ENCODE measurements at regions not wholly inside any gene's neighbourhood (a gene's known extent, or its start where the extent isn't known, plus 50 kb on each side); places are given as distances from the start of the nearest gene placed in this dataset.
A peak's percentile ranks its signal among the peaks of the same experiment; 100 is the strongest.
"Not testable (repeated sequence)": the region's sequence is repeated elsewhere in the genome, so short reads cannot be mapped to it uniquely, and the experiment has no call there.

- DNase-seq: no peak
Measured at GRCh38 chr4:116272336-116272735, 813.0 kb downstream of the TRAM1L1 start.

GRCh38 chr4:116260931-116261330, 824.4 kb downstream of the TRAM1L1 start:
- not testable (repeated sequence) for DNase-seq

- no peak for DNase-seq
Measured at GRCh38 chr4:116244771-116245170, 840.6 kb downstream of the TRAM1L1 start.

- no peak for DNase-seq
Measured at GRCh38 chr4:116243431-116243830, 841.9 kb downstream of the TRAM1L1 start.

GRCh38 chr4:116233971-116234370, 851.4 kb downstream of the TRAM1L1 start:
- no peak for DNase-seq

GRCh38 chr4:116231999-116232398, 853.4 kb downstream of the TRAM1L1 start:
- not testable (repeated sequence) for DNase-seq

- no peak for DNase-seq
Measured at GRCh38 chr4:116229420-116229819, 856.0 kb downstream of the TRAM1L1 start.

- DNase-seq: no peak
Measured at GRCh38 chr4:116223040-116223732, 862.2 kb downstream of the TRAM1L1 start.

- DNase-seq: no peak
Measured at GRCh38 chr4:116217781-116218180, 867.6 kb downstream of the TRAM1L1 start.

- no peak for DNase-seq
Measured at GRCh38 chr4:116215622-116216021, 869.8 kb downstream of the TRAM1L1 start.

- DNase-seq: no peak
Measured at GRCh38 chr4:116202524-116202923, 882.9 kb downstream of the TRAM1L1 start.

GRCh38 chr4:116197317-116197809, 888.0 kb downstream of the TRAM1L1 start:
- no peak for DNase-seq

GRCh38 chr4:116183241-116183640, 902.1 kb downstream of the TRAM1L1 start:
- DNase-seq: no peak

- peak; percentile 52 for DNase-seq
Measured at GRCh38 chr4:116180157-116180601, 905.2 kb downstream of the TRAM1L1 start.

GRCh38 chr4:116151371-116151770, 934.0 kb downstream of the TRAM1L1 start:
- not testable (repeated sequence) for DNase-seq

GRCh38 chr4:116150152-116150551, 935.2 kb downstream of the TRAM1L1 start:
- DNase-seq: no peak

- DNase-seq: no peak
Measured at GRCh38 chr4:116143198-116143597, 942.2 kb downstream of the TRAM1L1 start.

GRCh38 chr4:116132946-116133345, 952.4 kb downstream of the TRAM1L1 start:
- DNase-seq: no peak

- no peak for DNase-seq
Measured at GRCh38 chr4:116126794-116127193, 958.6 kb downstream of the TRAM1L1 start.

GRCh38 chr4:116122124-116122523, 963.3 kb downstream of the TRAM1L1 start:
- no peak for DNase-seq

- DNase-seq: no peak
Measured at GRCh38 chr4:116118221-116118620, 967.2 kb downstream of the TRAM1L1 start.

- not testable (repeated sequence) for DNase-seq
Measured at GRCh38 chr4:116112861-116113260, 972.5 kb downstream of the TRAM1L1 start.

GRCh38 chr4:116110713-116111112, 974.7 kb downstream of the TRAM1L1 start:
- no peak for DNase-seq

- no peak for DNase-seq
Measured at GRCh38 chr4:116108606-116109005, 976.8 kb downstream of the TRAM1L1 start.

- DNase-seq: no peak
Measured at GRCh38 chr4:116101321-116101720, 984.1 kb downstream of the TRAM1L1 start.

Data from NCI-H2227 treated with DMSO at 0.1 percent for 48 hours (cell line).